HG02885 (cell line): ENCODE measurements at regions not wholly inside any gene's neighbourhood (a gene's known extent, or its start where the extent isn't known, plus 50 kb on each side); places are given as distances from the start of the nearest gene placed in this dataset.

Source experiments
- ATAC-seq: cut with Tn5 transposase; IDR thresholded peaks from one replicate; pipeline ENCODE4 v1.9.1; 2021; ENCODE audit warnings: mild to moderate bottlenecking; ENCODE audit not compliant: unreplicated experiment, poor library complexity

GRCh38 chr3:145522893-145523651, 637.9 kb downstream of the PLOD2 start:
- ATAC-seq = no peak

- ATAC-seq = no peak
Observed at GRCh38 chr3:145531548-145531947, 629.4 kb downstream of the PLOD2 start.

- ATAC-seq = no peak
Observed at GRCh38 chr3:145533696-145534095, 627.3 kb downstream of the PLOD2 start.

- no peak for ATAC-seq
Observed at GRCh38 chr3:145536461-145536860, 624.5 kb downstream of the PLOD2 start.

- ATAC-seq = no peak
Observed at GRCh38 chr3:145550522-145550921, 610.5 kb downstream of the PLOD2 start.

GRCh38 chr3:145557405-145557804, 603.6 kb downstream of the PLOD2 start:
- no peak for ATAC-seq

GRCh38 chr3:145578471-145578870, 582.5 kb downstream of the PLOD2 start:
- ATAC-seq = no peak

- no peak for ATAC-seq
Observed at GRCh38 chr3:145581694-145582093, 579.3 kb downstream of the PLOD2 start.

GRCh38 chr3:145604851-145605250, 556.1 kb downstream of the PLOD2 start:
- no peak for ATAC-seq

GRCh38 chr3:145620002-145620401, 541.0 kb downstream of the PLOD2 start:
- no peak for ATAC-seq

- ATAC-seq = no peak
Observed at GRCh38 chr3:145620486-145620885, 540.5 kb downstream of the PLOD2 start.

- no peak for ATAC-seq
Observed at GRCh38 chr3:145623349-145623748, 537.6 kb downstream of the PLOD2 start.

GRCh38 chr3:145628211-145628610, 532.8 kb downstream of the PLOD2 start:
- no peak for ATAC-seq

- no peak for ATAC-seq
Observed at GRCh38 chr3:145637105-145637504, 523.9 kb downstream of the PLOD2 start.

GRCh38 chr3:145639003-145639606, 521.9 kb downstream of the PLOD2 start:
- ATAC-seq = no peak

- no peak for ATAC-seq
Observed at GRCh38 chr3:145639875-145640274, 521.1 kb downstream of the PLOD2 start.

- no peak for ATAC-seq
Observed at GRCh38 chr3:145648396-145648795, 512.6 kb downstream of the PLOD2 start.

- no peak for ATAC-seq
Observed at GRCh38 chr3:145649368-145649887, 511.6 kb downstream of the PLOD2 start.

- no peak for ATAC-seq
Observed at GRCh38 chr3:145650170-145650569, 510.8 kb downstream of the PLOD2 start.

- ATAC-seq = no peak
Observed at GRCh38 chr3:145671121-145671520, 489.9 kb downstream of the PLOD2 start.

- ATAC-seq = no peak
Observed at GRCh38 chr3:145673838-145674237, 487.1 kb downstream of the PLOD2 start.

- ATAC-seq = no peak
Observed at GRCh38 chr3:145678401-145678800, 482.6 kb downstream of the PLOD2 start.
